ENCODE measurements at regions not wholly inside any gene's neighbourhood (a gene's known extent, or its start where the extent isn't known, plus 50 kb on each side); places are given as distances from the start of the nearest gene placed in this dataset.

DNA sequence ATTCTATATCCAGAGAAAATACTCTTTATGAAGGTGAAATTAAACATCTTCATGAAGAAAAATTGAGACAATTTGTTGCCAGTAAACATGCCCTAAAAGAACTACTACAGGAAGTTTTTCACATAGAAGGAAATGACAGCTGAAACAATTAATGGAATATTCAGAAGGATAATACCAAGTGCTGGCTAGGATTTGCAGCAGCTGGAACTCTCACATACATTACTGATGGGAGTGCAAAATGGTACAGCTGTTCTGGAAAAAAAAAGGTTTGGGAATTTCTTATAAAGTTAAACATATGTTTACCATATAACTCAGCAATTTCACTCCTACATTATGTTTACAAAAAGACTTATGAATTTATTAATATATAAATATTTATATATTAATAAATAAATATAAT, 193.2 kb upstream of the FAT4 start:
- H3K4me3 ChIP-seq (ENCODE audit: low read depth, poor library complexity, severe bottlenecking), result no peak overlapping the region
- no peak for DNase-seq (ENCODE audit: low spot score in 2 of 2)
- TF ChIP-seq, protein P1, sequence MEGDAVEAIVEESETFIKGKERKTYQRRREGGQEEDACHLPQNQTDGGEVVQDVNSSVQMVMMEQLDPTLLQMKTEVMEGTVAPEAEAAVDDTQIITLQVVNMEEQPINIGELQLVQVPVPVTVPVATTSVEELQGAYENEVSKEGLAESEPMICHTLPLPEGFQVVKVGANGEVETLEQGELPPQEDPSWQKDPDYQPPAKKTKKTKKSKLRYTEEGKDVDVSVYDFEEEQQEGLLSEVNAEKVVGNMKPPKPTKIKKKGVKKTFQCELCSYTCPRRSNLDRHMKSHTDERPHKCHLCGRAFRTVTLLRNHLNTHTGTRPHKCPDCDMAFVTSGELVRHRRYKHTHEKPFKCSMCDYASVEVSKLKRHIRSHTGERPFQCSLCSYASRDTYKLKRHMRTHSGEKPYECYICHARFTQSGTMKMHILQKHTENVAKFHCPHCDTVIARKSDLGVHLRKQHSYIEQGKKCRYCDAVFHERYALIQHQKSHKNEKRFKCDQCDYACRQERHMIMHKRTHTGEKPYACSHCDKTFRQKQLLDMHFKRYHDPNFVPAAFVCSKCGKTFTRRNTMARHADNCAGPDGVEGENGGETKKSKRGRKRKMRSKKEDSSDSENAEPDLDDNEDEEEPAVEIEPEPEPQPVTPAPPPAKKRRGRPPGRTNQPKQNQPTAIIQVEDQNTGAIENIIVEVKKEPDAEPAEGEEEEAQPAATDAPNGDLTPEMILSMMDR (IDR thresholded peaks at IDR 0.05), result no peak
- no peak for TF ChIP-seq POLR2A (IDR thresholded peaks at IDR 0.05)
- intact Hi-C loops (cut with DNase I; ENCODE audit: low total_unique reads), result no loop called here

DNA sequence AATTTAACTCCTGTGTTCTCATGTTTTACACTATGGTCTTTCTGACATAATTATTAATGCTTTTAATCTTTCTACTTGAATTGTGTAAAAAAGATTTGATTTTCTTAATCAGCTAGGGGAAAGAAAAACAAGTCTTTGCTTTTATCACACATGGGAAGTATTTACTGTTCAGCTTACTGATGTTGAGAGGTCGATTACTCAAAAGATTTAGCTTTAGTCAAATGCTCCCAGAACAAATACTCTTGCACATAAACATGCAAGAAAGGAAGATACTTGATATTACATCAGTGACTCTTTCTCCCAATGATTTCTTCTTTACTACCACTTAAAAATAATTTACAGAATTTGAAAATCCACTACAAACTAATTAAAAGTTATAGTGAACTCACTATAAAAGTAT, 198.3 kb upstream of the FAT4 start:
- intact Hi-C loops (cut with DNase I; ENCODE audit: low total_unique reads), result no loop called here
- no peak overlapping the region for H3K4me3 ChIP-seq (ENCODE audit: low read depth, poor library complexity, severe bottlenecking)
- TF ChIP-seq, protein P1 (IDR thresholded peaks at IDR 0.05), result no peak
- no peak for TF ChIP-seq POLR2A (IDR thresholded peaks at IDR 0.05)
- no peak for DNase-seq (ENCODE audit: low spot score in 2 of 2)
- 79 to 80% methylated on average over 1 of the region's 1 CpG for WGBS, 2 donors

DNA sequence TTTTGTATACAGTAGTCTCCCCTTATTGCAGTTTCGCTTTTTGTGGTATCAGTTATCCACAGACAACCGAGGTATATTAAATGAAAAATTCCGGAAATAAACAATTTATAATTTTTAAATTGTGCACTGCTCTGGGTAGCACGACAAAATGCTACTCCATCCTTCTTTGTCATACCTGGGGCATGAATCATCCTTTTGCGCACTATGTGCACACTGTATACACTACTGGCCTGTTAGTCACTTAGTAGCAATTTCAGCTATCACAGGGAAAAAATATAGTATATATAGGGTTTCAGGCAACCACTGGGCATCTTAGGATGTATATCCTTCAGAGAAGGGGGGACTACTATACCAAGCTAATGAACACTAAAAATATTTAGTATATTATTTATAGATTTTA, 198.8 kb upstream of the FAT4 start:
- intact Hi-C loops (cut with DNase I; ENCODE audit: low total_unique reads), result no loop called here
- H3K4me3 ChIP-seq (ENCODE audit: low read depth, poor library complexity, severe bottlenecking), result no peak overlapping the region
- no peak for TF ChIP-seq POLR2A (IDR thresholded peaks at IDR 0.05)
- TF ChIP-seq, protein P1 (IDR thresholded peaks at IDR 0.05), result no peak
- DNase-seq (ENCODE audit: low spot score in 2 of 2), result no peak
- 77 to 92% methylated on average over 5 of the region's 5 CpGs for WGBS, 2 donors

DNA sequence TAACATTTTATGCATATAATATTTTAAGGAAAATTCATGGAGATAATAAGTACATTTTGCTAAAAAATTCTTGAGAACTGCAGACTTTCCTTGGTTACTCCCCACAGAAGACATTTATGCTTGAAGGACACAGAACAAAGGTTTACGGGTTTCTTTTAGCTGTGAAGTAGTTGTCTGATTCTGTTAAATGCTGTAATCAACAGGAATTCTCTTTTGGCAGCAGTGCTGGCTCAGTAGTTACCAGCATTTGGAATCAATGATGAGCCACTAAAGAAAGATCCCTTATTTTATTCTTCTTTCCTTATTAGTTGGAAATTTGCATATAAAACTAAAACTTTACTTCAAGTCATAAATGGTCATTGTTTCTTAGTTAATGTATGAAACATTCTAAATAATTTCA, 199.3 kb upstream of the FAT4 start:
- WGBS, 2 donors, result 24 to 51% methylated on average over 1 of the region's 1 CpG
- no peak overlapping the region for H3K4me3 ChIP-seq (ENCODE audit: low read depth, poor library complexity, severe bottlenecking)
- no peak for TF ChIP-seq POLR2A (IDR thresholded peaks at IDR 0.05)
- TF ChIP-seq, protein P1 (IDR thresholded peaks at IDR 0.05), result no peak
- intact Hi-C loops (cut with DNase I; ENCODE audit: low total_unique reads), result no loop called here
- DNase-seq (ENCODE audit: low spot score in 2 of 2), result no peak

DNA sequence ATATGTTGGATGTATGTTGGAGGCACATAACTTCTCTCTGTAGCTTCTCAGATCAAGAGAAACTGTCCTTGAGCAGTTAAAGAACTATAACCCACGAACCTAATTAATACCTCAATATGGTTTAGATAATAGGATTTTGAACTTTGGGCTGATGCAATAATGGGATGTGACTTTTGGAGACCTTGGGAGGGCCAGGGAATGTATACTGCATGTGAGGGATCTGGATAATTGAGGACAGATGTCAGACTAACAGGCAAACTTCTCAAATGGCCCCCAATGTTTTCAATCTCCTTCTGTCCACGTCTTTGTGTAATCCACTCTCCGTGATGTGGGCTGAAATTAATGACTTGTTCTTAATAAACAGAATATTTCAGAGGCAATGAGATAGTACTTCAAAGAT, 202.2 kb upstream of the FAT4 start:
- TF ChIP-seq, protein P1 (IDR thresholded peaks at IDR 0.05), result no peak
- TF ChIP-seq POLR2A (IDR thresholded peaks at IDR 0.05), result no peak
- H3K4me3 ChIP-seq (ENCODE audit: low read depth, poor library complexity, severe bottlenecking), result no peak overlapping the region
- intact Hi-C loops (cut with DNase I; ENCODE audit: low total_unique reads), result no loop called here
- DNase-seq (ENCODE audit: low spot score in 2 of 2), result no peak
- 79 to 87% methylated on average over 3 of the region's 3 CpGs for WGBS, 2 donors

DNA sequence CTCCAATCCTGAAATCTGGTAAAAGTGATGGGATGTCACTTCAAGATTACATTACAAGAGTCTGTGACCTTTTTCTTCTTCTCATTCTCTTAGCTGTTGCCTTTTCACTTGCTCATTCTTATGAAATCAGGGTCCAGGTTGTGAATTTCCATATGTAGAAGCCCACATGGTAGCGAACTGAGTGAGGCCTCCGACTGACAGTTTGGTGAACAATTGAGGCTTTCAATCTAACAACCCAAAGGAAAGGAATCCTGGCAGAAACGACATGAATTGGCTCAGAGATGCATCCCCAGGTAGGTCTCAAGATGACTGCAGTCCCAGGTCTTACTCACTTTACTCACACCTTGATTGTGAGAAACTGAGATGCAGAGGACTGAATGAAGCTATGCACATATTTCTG, 203.4 kb upstream of the FAT4 start:
- intact Hi-C loops (cut with DNase I; ENCODE audit: low total_unique reads), result no loop called here
- DNase-seq (ENCODE audit: low spot score in 2 of 2), result no peak
- H3K4me3 ChIP-seq (ENCODE audit: low read depth, poor library complexity, severe bottlenecking), result no peak overlapping the region
- 78 to 81% methylated on average over 3 of the region's 3 CpGs for WGBS, 2 donors
- TF ChIP-seq, protein P1 (IDR thresholded peaks at IDR 0.05), result no peak
- TF ChIP-seq POLR2A (IDR thresholded peaks at IDR 0.05), result no peak

All from lower leg skin (tissue), 4 donors.